Uterus (tissue), 2 donors: ENCODE measurements at regions not wholly inside any gene's neighbourhood (a gene's known extent, or its start where the extent isn't known, plus 50 kb on each side); places are given as distances from the start of the nearest gene placed in this dataset.

Experiments
- CTCF ChIP-seq, 4 experiments: fragments of 200-600 bp in 2 of 4; fragments of 450-650 bp in 2 of 4; sonication (generic) in 2 of 4; IDR thresholded peaks; one replicate each; pipeline ENCODE4 v1.5.1; 2016 to 2019; ENCODE audit warnings: antibody characterized with exemption in 4 of 4, mild to moderate bottlenecking in 2 of 4, moderate library complexity in 1 of 4
- POLR2A ChIP-seq, 2 donors: fragments of 450-650 bp; IDR thresholded peaks; one replicate each; pipeline ENCODE4 v1.6.1; 2016; ENCODE audit warnings: antibody characterized with exemption in 2 of 2, mild to moderate bottlenecking in 1 of 2, moderate library complexity in 1 of 2

- no peak for TF ChIP-seq CTCF (IDR thresholded peaks at IDR 0.05)
- TF ChIP-seq POLR2A (IDR thresholded peaks at IDR 0.05), result no peak
Measured at GRCh38 chr22:27542602-27543001, 259.0 kb downstream of the MN1 start.
